H1 (cell line): ENCODE measurements at regions not wholly inside any gene's neighbourhood (a gene's known extent, or its start where the extent isn't known, plus 50 kb on each side); places are given as distances from the start of the nearest gene placed in this dataset.

ENCODE experiments used
- RXRA ChIP-seq: IDR thresholded peaks from 2 replicates; pipeline ENCODE4 v1.6.1; 2011; ENCODE audit warnings: low read depth, mild to moderate bottlenecking, low read length, moderate library complexity; ENCODE audit not compliant: insufficient read depth
- TF ChIP-seq, protein P1 (sequence below): fragments of 300-600 bp; sonication (generic); IDR thresholded peaks from 2 replicates; pipeline ENCODE4 v1.7.1; 2012; ENCODE audit warnings: low read length, moderate library complexity, mild to moderate bottlenecking, inconsistent platforms; ENCODE audit not compliant: insufficient replicate concordance

GRCh38 chr18:22658318-22658717, 240.6 kb upstream of the CTAGE1 start (continued):
- TF ChIP-seq, protein P1, sequence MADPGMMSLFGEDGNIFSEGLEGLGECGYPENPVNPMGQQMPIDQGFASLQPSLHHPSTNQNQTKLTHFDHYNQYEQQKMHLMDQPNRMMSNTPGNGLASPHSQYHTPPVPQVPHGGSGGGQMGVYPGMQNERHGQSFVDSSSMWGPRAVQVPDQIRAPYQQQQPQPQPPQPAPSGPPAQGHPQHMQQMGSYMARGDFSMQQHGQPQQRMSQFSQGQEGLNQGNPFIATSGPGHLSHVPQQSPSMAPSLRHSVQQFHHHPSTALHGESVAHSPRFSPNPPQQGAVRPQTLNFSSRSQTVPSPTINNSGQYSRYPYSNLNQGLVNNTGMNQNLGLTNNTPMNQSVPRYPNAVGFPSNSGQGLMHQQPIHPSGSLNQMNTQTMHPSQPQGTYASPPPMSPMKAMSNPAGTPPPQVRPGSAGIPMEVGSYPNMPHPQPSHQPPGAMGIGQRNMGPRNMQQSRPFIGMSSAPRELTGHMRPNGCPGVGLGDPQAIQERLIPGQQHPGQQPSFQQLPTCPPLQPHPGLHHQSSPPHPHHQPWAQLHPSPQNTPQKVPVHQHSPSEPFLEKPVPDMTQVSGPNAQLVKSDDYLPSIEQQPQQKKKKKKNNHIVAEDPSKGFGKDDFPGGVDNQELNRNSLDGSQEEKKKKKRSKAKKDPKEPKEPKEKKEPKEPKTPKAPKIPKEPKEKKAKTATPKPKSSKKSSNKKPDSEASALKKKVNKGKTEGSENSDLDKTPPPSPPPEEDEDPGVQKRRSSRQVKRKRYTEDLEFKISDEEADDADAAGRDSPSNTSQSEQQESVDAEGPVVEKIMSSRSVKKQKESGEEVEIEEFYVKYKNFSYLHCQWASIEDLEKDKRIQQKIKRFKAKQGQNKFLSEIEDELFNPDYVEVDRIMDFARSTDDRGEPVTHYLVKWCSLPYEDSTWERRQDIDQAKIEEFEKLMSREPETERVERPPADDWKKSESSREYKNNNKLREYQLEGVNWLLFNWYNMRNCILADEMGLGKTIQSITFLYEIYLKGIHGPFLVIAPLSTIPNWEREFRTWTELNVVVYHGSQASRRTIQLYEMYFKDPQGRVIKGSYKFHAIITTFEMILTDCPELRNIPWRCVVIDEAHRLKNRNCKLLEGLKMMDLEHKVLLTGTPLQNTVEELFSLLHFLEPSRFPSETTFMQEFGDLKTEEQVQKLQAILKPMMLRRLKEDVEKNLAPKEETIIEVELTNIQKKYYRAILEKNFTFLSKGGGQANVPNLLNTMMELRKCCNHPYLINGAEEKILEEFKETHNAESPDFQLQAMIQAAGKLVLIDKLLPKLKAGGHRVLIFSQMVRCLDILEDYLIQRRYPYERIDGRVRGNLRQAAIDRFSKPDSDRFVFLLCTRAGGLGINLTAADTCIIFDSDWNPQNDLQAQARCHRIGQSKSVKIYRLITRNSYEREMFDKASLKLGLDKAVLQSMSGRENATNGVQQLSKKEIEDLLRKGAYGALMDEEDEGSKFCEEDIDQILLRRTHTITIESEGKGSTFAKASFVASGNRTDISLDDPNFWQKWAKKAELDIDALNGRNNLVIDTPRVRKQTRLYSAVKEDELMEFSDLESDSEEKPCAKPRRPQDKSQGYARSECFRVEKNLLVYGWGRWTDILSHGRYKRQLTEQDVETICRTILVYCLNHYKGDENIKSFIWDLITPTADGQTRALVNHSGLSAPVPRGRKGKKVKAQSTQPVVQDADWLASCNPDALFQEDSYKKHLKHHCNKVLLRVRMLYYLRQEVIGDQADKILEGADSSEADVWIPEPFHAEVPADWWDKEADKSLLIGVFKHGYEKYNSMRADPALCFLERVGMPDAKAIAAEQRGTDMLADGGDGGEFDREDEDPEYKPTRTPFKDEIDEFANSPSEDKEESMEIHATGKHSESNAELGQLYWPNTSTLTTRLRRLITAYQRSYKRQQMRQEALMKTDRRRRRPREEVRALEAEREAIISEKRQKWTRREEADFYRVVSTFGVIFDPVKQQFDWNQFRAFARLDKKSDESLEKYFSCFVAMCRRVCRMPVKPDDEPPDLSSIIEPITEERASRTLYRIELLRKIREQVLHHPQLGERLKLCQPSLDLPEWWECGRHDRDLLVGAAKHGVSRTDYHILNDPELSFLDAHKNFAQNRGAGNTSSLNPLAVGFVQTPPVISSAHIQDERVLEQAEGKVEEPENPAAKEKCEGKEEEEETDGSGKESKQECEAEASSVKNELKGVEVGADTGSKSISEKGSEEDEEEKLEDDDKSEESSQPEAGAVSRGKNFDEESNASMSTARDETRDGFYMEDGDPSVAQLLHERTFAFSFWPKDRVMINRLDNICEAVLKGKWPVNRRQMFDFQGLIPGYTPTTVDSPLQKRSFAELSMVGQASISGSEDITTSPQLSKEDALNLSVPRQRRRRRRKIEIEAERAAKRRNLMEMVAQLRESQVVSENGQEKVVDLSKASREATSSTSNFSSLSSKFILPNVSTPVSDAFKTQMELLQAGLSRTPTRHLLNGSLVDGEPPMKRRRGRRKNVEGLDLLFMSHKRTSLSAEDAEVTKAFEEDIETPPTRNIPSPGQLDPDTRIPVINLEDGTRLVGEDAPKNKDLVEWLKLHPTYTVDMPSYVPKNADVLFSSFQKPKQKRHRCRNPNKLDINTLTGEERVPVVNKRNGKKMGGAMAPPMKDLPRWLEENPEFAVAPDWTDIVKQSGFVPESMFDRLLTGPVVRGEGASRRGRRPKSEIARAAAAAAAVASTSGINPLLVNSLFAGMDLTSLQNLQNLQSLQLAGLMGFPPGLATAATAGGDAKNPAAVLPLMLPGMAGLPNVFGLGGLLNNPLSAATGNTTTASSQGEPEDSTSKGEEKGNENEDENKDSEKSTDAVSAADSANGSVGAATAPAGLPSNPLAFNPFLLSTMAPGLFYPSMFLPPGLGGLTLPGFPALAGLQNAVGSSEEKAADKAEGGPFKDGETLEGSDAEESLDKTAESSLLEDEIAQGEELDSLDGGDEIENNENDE: no peak
- TF ChIP-seq RXRA: no peak
